PC-9 (cell line): ENCODE measurements at regions not wholly inside any gene's neighbourhood (a gene's known extent, or its start where the extent isn't known, plus 50 kb on each side); places are given as distances from the start of the nearest gene placed in this dataset.

Source experiments
- CTCF ChIP-seq: fragments of 200-600 bp; sonication (generic); conservative IDR thresholded peaks from 2 replicates; pipeline ENCODE4 v1.6.1; 2017; ENCODE audit warnings: mixed run types, antibody characterized with exemption, mild to moderate bottlenecking, moderate library complexity
- EZH2 ChIP-seq: fragments of 200-600 bp; sonication (generic); IDR thresholded peaks from 2 replicates; pipeline ENCODE4 v1.8.0; 2017; ENCODE audit warnings: antibody characterized with exemption, low read depth

GRCh38 chr1:232476538-232476950 is 153.4 kb downstream of the SIPA1L2 start:
- TF ChIP-seq CTCF (no peak), EZH2 (no peak)
